Stimulated activated CD4-positive, alpha-beta T cell treated with anti-CD3 and anti-CD28 coated beads, Interleukin-4, amount 100 ng/mL, for 1 hour (primary cell): ENCODE measurements at regions not wholly inside any gene's neighbourhood (a gene's known extent, or its start where the extent isn't known, plus 50 kb on each side); places are given as distances from the start of the nearest gene placed in this dataset.

Experiments
- DNase-seq: peaks from one replicate; pipeline ENCODE4 v3.0.0-alpha.2; 2020

GRCh38 chr2:204050681-204051080 lies 114.1 kb downstream of the ICOS start:
- DNase-seq, result no peak

GRCh38 chr2:204051476-204051875 lies 114.9 kb downstream of the ICOS start:
- DNase-seq, result no peak

- no peak for DNase-seq
These were observed 115.5 kb downstream of the ICOS start for GRCh38 chr2:204051984-204052556.

GRCh38 chr2:204059016-204059415 lies 122.5 kb downstream of the ICOS start:
- no peak for DNase-seq

- DNase-seq, result no peak
These were observed 124.3 kb downstream of the ICOS start for GRCh38 chr2:204060841-204061240.

GRCh38 chr2:204061241-204061640 lies 124.7 kb downstream of the ICOS start:
- DNase-seq, result no peak

- no peak for DNase-seq
These were observed 127.6 kb downstream of the ICOS start for GRCh38 chr2:204064119-204064518.

GRCh38 chr2:204065566-204065965 lies 129.0 kb downstream of the ICOS start:
- DNase-seq, result no peak

GRCh38 chr2:204066051-204066450 lies 129.5 kb downstream of the ICOS start:
- DNase-seq, result no peak

- DNase-seq, result no peak
These were observed 133.2 kb downstream of the ICOS start for GRCh38 chr2:204069804-204070203.

- DNase-seq, result peak; percentile 70
These were observed 136.1 kb downstream of the ICOS start for GRCh38 chr2:204072443-204073324.

- DNase-seq, result no peak
These were observed 137.9 kb downstream of the ICOS start for GRCh38 chr2:204074456-204074855.

GRCh38 chr2:204078003-204078698 lies 141.6 kb downstream of the ICOS start:
- DNase-seq, result no peak

- no peak for DNase-seq
These were observed 145.2 kb downstream of the ICOS start for GRCh38 chr2:204081487-204082425.

- DNase-seq, result no peak
These were observed 149.6 kb downstream of the ICOS start for GRCh38 chr2:204086167-204086566.

GRCh38 chr2:204089105-204089504 lies 152.5 kb downstream of the ICOS start:
- no peak for DNase-seq

GRCh38 chr2:204089574-204089973 lies 153.0 kb downstream of the ICOS start:
- DNase-seq, result no peak

- DNase-seq, result no peak
These were observed 153.5 kb downstream of the ICOS start for GRCh38 chr2:204090021-204090420.

- no peak for DNase-seq
These were observed 168.2 kb downstream of the ICOS start for GRCh38 chr2:204104811-204105210.

GRCh38 chr2:204108330-204108751 lies 171.8 kb downstream of the ICOS start:
- DNase-seq, result peak; percentile 18

- DNase-seq, result no peak
These were observed 172.3 kb downstream of the ICOS start for GRCh38 chr2:204108781-204109295.

GRCh38 chr2:204109681-204110080 lies 173.1 kb downstream of the ICOS start:
- no peak for DNase-seq
